Fibroblast of mammary gland (primary cell): ENCODE measurements at regions not wholly inside any gene's neighbourhood (a gene's known extent, or its start where the extent isn't known, plus 50 kb on each side); places are given as distances from the start of the nearest gene placed in this dataset.

ENCODE experiments used
- DNase-seq: peaks from one replicate; pipeline ENCODE4 v3.0.0-alpha.2; 2010; ENCODE audit warnings: low read depth
- H3K4me3 ChIP-seq: 2 replicates; pipeline ENCODE4 v1.5.1; 2011; ENCODE audit warnings: low read depth, mild to moderate bottlenecking, low read length, moderate library complexity; ENCODE audit not compliant: control insufficient read depth
- TF ChIP-seq, protein P1 (sequence below): conservative IDR thresholded peaks from 2 replicates; pipeline ENCODE4 v1.5.1; 2011; ENCODE audit warnings: low read depth, low read length, inconsistent platforms; ENCODE audit not compliant: control insufficient read depth, insufficient read depth

DNA sequence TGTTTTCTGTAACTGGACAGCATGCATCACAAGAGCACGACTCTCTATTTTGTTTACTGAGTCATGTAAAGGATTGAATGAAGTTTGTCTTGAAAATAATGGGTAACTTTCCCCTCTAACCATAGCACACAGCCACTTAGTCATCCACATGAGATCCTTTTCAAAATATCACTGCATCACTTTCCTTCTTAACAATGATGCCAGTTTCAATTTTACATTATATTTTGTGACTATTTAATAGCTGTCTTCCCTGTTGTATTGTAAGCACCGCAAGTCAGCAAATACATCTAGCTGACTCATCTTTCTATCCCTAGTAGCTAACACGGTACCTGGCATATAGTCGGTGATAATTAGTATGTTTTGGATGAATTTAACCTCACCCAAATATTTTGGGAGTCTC, 83.3 kb upstream of the PPM1H start:
- TF ChIP-seq, protein P1, sequence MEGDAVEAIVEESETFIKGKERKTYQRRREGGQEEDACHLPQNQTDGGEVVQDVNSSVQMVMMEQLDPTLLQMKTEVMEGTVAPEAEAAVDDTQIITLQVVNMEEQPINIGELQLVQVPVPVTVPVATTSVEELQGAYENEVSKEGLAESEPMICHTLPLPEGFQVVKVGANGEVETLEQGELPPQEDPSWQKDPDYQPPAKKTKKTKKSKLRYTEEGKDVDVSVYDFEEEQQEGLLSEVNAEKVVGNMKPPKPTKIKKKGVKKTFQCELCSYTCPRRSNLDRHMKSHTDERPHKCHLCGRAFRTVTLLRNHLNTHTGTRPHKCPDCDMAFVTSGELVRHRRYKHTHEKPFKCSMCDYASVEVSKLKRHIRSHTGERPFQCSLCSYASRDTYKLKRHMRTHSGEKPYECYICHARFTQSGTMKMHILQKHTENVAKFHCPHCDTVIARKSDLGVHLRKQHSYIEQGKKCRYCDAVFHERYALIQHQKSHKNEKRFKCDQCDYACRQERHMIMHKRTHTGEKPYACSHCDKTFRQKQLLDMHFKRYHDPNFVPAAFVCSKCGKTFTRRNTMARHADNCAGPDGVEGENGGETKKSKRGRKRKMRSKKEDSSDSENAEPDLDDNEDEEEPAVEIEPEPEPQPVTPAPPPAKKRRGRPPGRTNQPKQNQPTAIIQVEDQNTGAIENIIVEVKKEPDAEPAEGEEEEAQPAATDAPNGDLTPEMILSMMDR, result no peak
- no peak for DNase-seq
- H3K4me3 ChIP-seq, result no peak overlapping the region

GRCh38 chr12:63013302-63013701, 78.4 kb upstream of the PPM1H start:
- H3K4me3 ChIP-seq, result no peak overlapping the region
- TF ChIP-seq, protein P1, result no peak
- no peak for DNase-seq

DNA sequence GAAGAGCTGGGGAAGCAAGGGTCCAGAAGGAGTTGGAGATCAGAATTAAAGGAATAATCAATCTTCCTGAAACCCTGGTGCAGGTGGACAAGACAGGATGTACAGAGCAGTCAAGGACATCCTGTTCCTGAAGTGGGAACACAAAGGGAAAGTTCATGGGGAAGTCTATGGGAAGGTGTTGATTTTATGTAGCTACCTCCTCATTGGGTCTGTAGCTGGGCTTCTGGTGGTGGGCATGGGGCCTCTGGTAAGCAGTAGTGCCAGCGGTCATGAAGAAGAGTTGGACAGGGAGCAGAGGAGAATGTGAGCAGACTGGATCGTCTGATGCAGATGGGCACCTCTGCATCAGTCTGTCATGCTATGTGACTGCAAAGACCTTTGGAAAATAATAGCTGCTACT, 75.7 kb upstream of the PPM1H start:
- DNase-seq, result no peak
- TF ChIP-seq, protein P1, result no peak

DNA sequence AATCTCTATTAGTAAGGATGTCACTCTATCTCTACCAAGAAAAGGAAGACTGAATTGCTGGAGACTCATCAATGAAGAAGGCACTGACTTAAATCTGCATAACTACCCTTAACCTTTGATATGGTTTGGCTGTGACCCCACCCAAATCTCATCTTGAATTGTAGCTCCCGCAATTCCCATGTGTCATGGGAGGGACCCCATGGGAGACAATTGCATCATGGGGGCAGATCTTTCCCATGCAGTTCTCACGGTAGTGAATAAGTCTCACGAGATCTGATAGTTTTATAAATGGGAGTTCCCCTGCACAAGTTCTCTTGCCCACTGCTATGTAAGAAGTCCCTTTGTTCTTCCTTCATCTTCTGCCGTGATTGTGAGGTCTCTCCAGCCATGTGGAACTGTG, 73.4 kb upstream of the PPM1H start:
- no peak for DNase-seq
- TF ChIP-seq, protein P1, result no peak
- no peak overlapping the region for H3K4me3 ChIP-seq

More for the DNA sequence above, 75.7 kb upstream of the PPM1H start:
- no peak overlapping the region for H3K4me3 ChIP-seq

DNA sequence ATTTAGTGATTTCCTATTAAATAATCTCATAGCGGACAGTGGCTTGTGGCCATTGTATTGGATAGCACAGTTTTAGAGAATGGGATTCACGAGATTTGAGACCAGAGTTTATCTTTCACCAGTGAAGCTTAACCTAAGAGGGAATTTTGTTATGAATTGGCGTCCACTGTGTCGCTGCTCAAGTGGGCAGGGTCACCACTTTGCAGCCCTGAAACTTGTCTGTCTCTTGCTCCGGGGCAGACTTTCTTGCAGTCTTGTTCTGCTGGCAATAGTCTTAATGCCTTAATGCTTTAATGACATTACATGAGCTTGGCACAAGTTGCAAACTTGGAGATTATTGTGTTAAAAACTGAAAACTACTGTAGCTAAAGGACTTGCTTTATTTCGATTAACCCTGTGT, 72.8 kb upstream of the PPM1H start:
- DNase-seq, result no peak
- TF ChIP-seq, protein P1, result no peak
- no peak overlapping the region for H3K4me3 ChIP-seq

DNA sequence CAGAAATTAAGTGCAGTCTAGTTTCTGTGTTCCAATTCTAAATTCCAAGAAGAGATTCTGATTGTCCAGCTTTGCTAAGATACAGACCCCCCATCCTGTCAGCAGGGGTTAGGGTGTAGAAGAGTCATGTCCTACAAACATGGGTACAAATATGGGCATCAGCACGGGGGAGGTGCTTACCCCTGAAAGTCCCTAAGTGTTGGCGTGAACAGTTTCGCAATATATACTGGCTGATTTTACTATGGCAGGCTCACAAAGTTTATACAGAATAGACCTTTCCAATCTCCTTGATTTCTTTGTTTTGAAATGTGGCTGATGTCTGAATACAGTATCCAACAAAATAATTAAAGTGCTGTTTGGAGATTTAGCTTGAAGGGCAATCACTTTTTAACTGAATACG, 71.6 kb upstream of the PPM1H start:
- no peak for DNase-seq
- TF ChIP-seq, protein P1, result no peak
- H3K4me3 ChIP-seq, result no peak overlapping the region

- H3K4me3 ChIP-seq, result no peak overlapping the region
- TF ChIP-seq, protein P1, result no peak
These were observed 70.4 kb upstream of the PPM1H start for GRCh38 chr12:63005382-63005781.

More at GRCh38 chr12:63005382-63005781, 70.4 kb upstream of the PPM1H start:
- DNase-seq, result no peak
